WTC11 (cell line): ENCODE measurements at regions not wholly inside any gene's neighbourhood (a gene's known extent, or its start where the extent isn't known, plus 50 kb on each side); places are given as distances from the start of the nearest gene placed in this dataset.

Experiments
- ATAC-seq: fragments of 200-7000 bp; cut with Tn5 transposase; 2 replicates; pipeline ENCODE4 v1.10.0; 2021; ENCODE audit warnings: mild to moderate bottlenecking, moderate library complexity
- CTCF ChIA-PET: fragments of 300-600 bp; sonication (Branson Sonifier 250); formaldehyde crosslinking; loops from one replicate; lab custom pipeline; 2021; ENCODE audit warnings: antibody characterized with exemption; lab: Charles Lee
- POLR2A ChIA-PET: fragments of 350-600 bp; sonication (Branson Sonifier 250); formaldehyde crosslinking; loops from one replicate; lab custom pipeline; 2021; ENCODE audit warnings: antibody characterized with exemption; lab: Charles Lee
- DNase-seq: peaks from one replicate; pipeline ENCODE4 v3.0.0; 2021; ENCODE audit warnings: low spot score
- H3K27ac Mint-ChIP-seq: 2 replicates; pipeline ENCODE4 v1.8.0; 2021; ENCODE audit warnings: mixed read lengths
- H3K27me3 Mint-ChIP-seq: 2 replicates; pipeline ENCODE4 v1.8.0; 2021; ENCODE audit warnings: low read depth, mild to moderate bottlenecking, moderate library complexity, mixed read lengths
- H3K36me3 Mint-ChIP-seq: 2 replicates; pipeline ENCODE4 v1.8.0; 2021; ENCODE audit warnings: mixed read lengths
- H3K4me1 Mint-ChIP-seq: 2 replicates; pipeline ENCODE4 v1.8.0; 2022; ENCODE audit warnings: mixed read lengths
- H3K4me3 Mint-ChIP-seq: 2 replicates; pipeline ENCODE4 v1.8.0; 2021; ENCODE audit warnings: mild to moderate bottlenecking, moderate library complexity, mixed read lengths
- H3K9me3 Mint-ChIP-seq: 2 replicates; pipeline ENCODE4 v1.8.0; 2021; ENCODE audit warnings: mixed read lengths
- CBFB ChIP-seq: sonication (generic); formaldehyde crosslinking; IDR thresholded peaks from 2 replicates; pipeline ENCODE4 v1.8.1; 2022; ENCODE audit warnings: mild to moderate bottlenecking, low read depth, missing genetic modification reagents
- ESRRA ChIP-seq: sonication (generic); formaldehyde crosslinking; IDR thresholded peaks from 2 replicates; pipeline ENCODE4 v1.8.1; 2022; ENCODE audit warnings: mild to moderate bottlenecking, missing genetic modification reagents, borderline replicate concordance
- FOXK1 ChIP-seq: sonication (generic); formaldehyde crosslinking; IDR thresholded peaks from 2 replicates; pipeline ENCODE4 v1.8.0; 2022; ENCODE audit warnings: mild to moderate bottlenecking, moderate library complexity, missing genetic modification reagents
- FOXP1 ChIP-seq: sonication (generic); formaldehyde crosslinking; IDR thresholded peaks from 2 replicates; pipeline ENCODE4 v1.8.0; 2022; ENCODE audit warnings: missing genetic modification reagents, mild to moderate bottlenecking, moderate library complexity, borderline replicate concordance
- GABPB1 ChIP-seq: sonication (generic); formaldehyde crosslinking; IDR thresholded peaks from 2 replicates; pipeline ENCODE4 v1.8.1; 2023; ENCODE audit warnings: mild to moderate bottlenecking, missing genetic modification reagents
- JUN ChIP-seq: sonication (generic); formaldehyde crosslinking; IDR thresholded peaks from 2 replicates; pipeline ENCODE4 v1.8.0; 2023; ENCODE audit warnings: mild to moderate bottlenecking, missing genetic modification reagents
- KAT7 ChIP-seq: sonication (generic); formaldehyde crosslinking; IDR thresholded peaks from 2 replicates; pipeline ENCODE4 v1.8.1; 2023; ENCODE audit warnings: missing genetic modification reagents, mild to moderate bottlenecking, borderline replicate concordance
- MYBL2 ChIP-seq: sonication (generic); formaldehyde crosslinking; IDR thresholded peaks from 2 replicates; pipeline ENCODE4 v1.8.1; 2023; ENCODE audit warnings: mild to moderate bottlenecking, moderate library complexity, missing genetic modification reagents
- NFE2L1 ChIP-seq: sonication (generic); formaldehyde crosslinking; IDR thresholded peaks from 2 replicates; pipeline ENCODE4 v1.8.1; 2023; ENCODE audit warnings: missing genetic modification reagents
- PRRX2 ChIP-seq: fragments of 250-450 bp; sonication (Bioruptor Pico); IDR thresholded peaks from 2 replicates; pipeline ENCODE4 v1.8.0; 2021; ENCODE audit warnings: mild to moderate bottlenecking
- SMAD3 ChIP-seq: sonication (generic); formaldehyde crosslinking; IDR thresholded peaks from 2 replicates; pipeline ENCODE4 v1.8.0; 2022; ENCODE audit warnings: missing genetic modification reagents, mild to moderate bottlenecking, borderline replicate concordance
- SOX15 ChIP-seq: fragments of 250-450 bp; sonication (Bioruptor Pico); IDR thresholded peaks from 2 replicates; pipeline ENCODE4 v1.9.0; 2021; ENCODE audit warnings: mild to moderate bottlenecking
- SP1 ChIP-seq: sonication (generic); formaldehyde crosslinking; conservative IDR thresholded peaks from 2 replicates; pipeline ENCODE4 v1.8.1; 2022; ENCODE audit warnings: missing genetic modification reagents
- TEAD1 ChIP-seq: sonication (generic); formaldehyde crosslinking; IDR thresholded peaks from 2 replicates; pipeline ENCODE4 v1.8.0; 2022; ENCODE audit warnings: mild to moderate bottlenecking, missing genetic modification reagents
- TEAD4 ChIP-seq: sonication (generic); formaldehyde crosslinking; IDR thresholded peaks from 2 replicates; pipeline ENCODE4 v1.8.0; 2022; ENCODE audit warnings: mild to moderate bottlenecking, missing genetic modification reagents
- TP53 ChIP-seq: sonication (generic); formaldehyde crosslinking; IDR thresholded peaks from 2 replicates; pipeline ENCODE4 v1.8.1; 2023; ENCODE audit warnings: mild to moderate bottlenecking, missing genetic modification reagents
- ZNF219 ChIP-seq: sonication (generic); formaldehyde crosslinking; IDR thresholded peaks from 2 replicates; pipeline ENCODE4 v1.8.0; 2023; ENCODE audit warnings: missing genetic modification reagents, mild to moderate bottlenecking, borderline replicate concordance
- ZNF232 ChIP-seq: sonication (generic); formaldehyde crosslinking; IDR thresholded peaks from 2 replicates; pipeline ENCODE4 v1.8.0; 2022; ENCODE audit warnings: mild to moderate bottlenecking, missing genetic modification reagents
- ZNF263 ChIP-seq: sonication (generic); formaldehyde crosslinking; IDR thresholded peaks from 2 replicates; pipeline ENCODE4 v1.8.1; 2022; ENCODE audit warnings: low read depth, mild to moderate bottlenecking, moderate library complexity, missing genetic modification reagents
- TF ChIP-seq, protein P1 (sequence below): sonication (generic); formaldehyde crosslinking; IDR thresholded peaks from 2 replicates; pipeline ENCODE4 v1.8.1; 2022; ENCODE audit warnings: mild to moderate bottlenecking, missing genetic modification reagents, moderate library complexity, borderline replicate concordance
- TF ChIP-seq, protein P2 (sequence below): sonication (generic); formaldehyde crosslinking; IDR thresholded peaks from 2 replicates; pipeline ENCODE4 v1.8.0; 2022; ENCODE audit warnings: mild to moderate bottlenecking, missing genetic modification reagents
- TF ChIP-seq, protein P3 (sequence below): sonication (generic); formaldehyde crosslinking; IDR thresholded peaks from 2 replicates; pipeline ENCODE4 v1.8.1; 2022; ENCODE audit warnings: low read depth, mild to moderate bottlenecking, moderate library complexity, missing genetic modification reagents, borderline replicate concordance
- TF ChIP-seq, protein P4 (sequence below): sonication (generic); formaldehyde crosslinking; IDR thresholded peaks from 2 replicates; pipeline ENCODE4 v1.8.1; 2023; ENCODE audit warnings: mild to moderate bottlenecking, missing genetic modification reagents, moderate library complexity
- TF ChIP-seq, protein P5 (sequence below): fragments of 250-450 bp; sonication (Bioruptor Pico); conservative IDR thresholded peaks from 2 replicates; pipeline ENCODE4 v1.9.0; 2021; ENCODE audit warnings: mild to moderate bottlenecking
- TF ChIP-seq, protein P6 (sequence below): sonication (generic); formaldehyde crosslinking; IDR thresholded peaks from 2 replicates; pipeline ENCODE4 v1.8.1; 2023; ENCODE audit warnings: mild to moderate bottlenecking, missing genetic modification reagents, moderate library complexity
- TF ChIP-seq, protein P7 (sequence below): sonication (generic); formaldehyde crosslinking; IDR thresholded peaks from 2 replicates; pipeline ENCODE4 v1.8.0; 2022; ENCODE audit warnings: mild to moderate bottlenecking, missing genetic modification reagents

DNA sequence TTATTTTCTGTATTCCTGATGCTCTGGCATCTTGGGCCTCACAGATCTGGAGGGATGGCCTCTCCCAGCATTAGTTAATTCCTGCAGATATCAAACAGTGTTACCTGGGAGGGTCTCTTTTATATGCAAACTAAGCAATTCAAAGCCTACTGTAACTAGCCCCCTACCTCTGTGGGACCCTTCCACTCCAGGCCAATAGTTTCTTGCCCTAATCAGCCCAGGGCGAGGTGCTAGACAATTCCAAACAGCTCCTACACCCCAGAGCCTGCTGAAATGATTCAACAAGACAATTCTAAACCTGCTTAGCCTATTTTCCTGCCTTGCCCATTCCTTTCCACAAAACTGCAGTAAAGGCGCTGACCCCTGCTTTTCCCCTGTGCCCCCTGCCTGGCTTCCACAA, 106.6 kb upstream of the IGSF10 start:
- Mint-ChIP-seq H3K27ac (peak overlapping the region; percentile 28; the same call in 1 of the 2 replicates), H3K4me1 (peaks cover 17% of the 10 kb centered on the region), H3K4me3 (no peak overlapping the region), H3K36me3 (0 out of 2 replicates have a peak, but pooled peaks cover 2% of the 10 kb centered on the region)
- ATAC-seq (peak; percentile 99), DNase-seq (peak; percentile 13)
- TF ChIP-seq NFE2L1 (CRISPR knock-in tag) (no peak), SMAD3 (no peak), FOXP1 (CRISPR knock-in tag) (no peak), PRRX2 (CRISPR knock-in tag) (no peak), ZNF219 (CRISPR knock-in tag) (no peak), SP1 (no peak), ZNF232 (CRISPR knock-in tag) (no peak), FOXK1 (CRISPR knock-in tag) (no peak)
- TF ChIP-seq, protein P1, sequence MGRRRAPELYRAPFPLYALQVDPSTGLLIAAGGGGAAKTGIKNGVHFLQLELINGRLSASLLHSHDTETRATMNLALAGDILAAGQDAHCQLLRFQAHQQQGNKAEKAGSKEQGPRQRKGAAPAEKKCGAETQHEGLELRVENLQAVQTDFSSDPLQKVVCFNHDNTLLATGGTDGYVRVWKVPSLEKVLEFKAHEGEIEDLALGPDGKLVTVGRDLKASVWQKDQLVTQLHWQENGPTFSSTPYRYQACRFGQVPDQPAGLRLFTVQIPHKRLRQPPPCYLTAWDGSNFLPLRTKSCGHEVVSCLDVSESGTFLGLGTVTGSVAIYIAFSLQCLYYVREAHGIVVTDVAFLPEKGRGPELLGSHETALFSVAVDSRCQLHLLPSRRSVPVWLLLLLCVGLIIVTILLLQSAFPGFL (CRISPR knock-in tag) = no peak
- TF ChIP-seq, all 79 proteins: peak for 0
- ChIA-PET POLR2A (no interaction called here), CTCF (interaction anchor here (1.7 kb wide), 1 partner anchor 11 kb away, joined by 3 read pairs; no protein-coding TSS in a partner anchor)
- peaks cover 12% of the 10 kb centered on the region for H3K9me3 Mint-ChIP-seq
- H3K27me3 Mint-ChIP-seq = peaks cover 6% of the 10 kb centered on the region; the same call in 1 of the 2 replicates

DNA sequence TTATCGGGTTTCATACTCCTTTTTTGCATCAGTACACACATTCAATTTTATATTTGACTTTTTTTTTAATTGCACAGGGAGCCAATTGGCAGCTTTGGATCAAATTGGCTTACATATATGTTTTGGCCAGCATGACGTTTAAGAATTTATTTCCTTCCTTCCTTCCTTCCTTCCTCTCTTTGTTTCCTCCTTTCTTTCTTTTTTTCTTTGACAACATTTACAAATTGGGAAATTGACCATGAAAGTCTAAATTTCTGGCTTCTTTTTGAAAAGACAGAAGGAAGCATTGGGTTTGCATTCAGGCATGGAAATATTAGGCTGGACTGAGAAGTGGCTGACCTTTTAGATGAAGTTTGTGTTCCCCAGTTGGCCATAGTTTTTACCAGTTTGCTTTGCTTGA, 103.4 kb upstream of the IGSF10 start:
- Mint-ChIP-seq H3K27me3 (peaks cover 6% of the 10 kb centered on the region; the same call in 1 of the 2 replicates), H3K27ac (no peak overlapping the region), H3K36me3 (no peaks in the 10 kb centered on the region), H3K4me1 (peaks cover 29% of the 10 kb centered on the region), H3K4me3 (no peak overlapping the region), H3K9me3 (peaks cover 10% of the 10 kb centered on the region)
- ATAC-seq = no peak
- no peak for DNase-seq
- ChIA-PET POLR2A (no interaction called here), CTCF (no interaction called here)
- TF ChIP-seq TEAD1 (no peak), TEAD4 (no peak), ZNF263 (no peak), CBFB (no peak), KAT7 (CRISPR knock-in tag) (no peak)
- TF ChIP-seq, protein P2, sequence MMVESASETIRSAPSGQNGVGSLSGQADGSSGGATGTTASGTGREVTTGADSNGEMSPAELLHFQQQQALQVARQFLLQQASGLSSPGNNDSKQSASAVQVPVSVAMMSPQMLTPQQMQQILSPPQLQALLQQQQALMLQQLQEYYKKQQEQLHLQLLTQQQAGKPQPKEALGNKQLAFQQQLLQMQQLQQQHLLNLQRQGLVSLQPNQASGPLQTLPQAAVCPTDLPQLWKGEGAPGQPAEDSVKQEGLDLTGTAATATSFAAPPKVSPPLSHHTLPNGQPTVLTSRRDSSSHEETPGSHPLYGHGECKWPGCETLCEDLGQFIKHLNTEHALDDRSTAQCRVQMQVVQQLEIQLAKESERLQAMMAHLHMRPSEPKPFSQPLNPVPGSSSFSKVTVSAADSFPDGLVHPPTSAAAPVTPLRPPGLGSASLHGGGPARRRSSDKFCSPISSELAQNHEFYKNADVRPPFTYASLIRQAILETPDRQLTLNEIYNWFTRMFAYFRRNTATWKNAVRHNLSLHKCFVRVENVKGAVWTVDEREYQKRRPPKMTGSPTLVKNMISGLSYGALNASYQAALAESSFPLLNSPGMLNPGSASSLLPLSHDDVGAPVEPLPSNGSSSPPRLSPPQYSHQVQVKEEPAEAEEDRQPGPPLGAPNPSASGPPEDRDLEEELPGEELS (CRISPR knock-in tag) = no peak

DNA sequence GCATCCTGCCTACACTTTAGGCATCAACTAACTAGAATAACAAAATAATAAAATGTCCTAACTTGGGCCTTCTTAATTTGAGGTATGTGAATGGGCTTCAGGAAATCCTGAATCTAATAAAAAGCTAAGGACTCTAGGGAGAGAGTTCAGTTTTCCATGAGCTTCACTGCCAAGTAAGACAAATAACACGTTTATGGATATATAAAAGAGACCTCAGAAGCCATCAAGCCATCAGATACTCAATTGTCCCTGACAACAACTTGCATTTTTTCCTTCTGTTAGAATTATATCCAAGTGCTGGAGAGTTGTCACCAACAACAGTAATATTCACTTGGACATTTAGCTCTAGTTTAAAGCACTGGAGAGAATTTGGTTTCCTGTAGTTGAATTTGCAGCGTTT, 102.4 kb upstream of the IGSF10 start:
- peaks cover 12% of the 10 kb centered on the region for H3K9me3 Mint-ChIP-seq
- peaks cover 29% of the 10 kb centered on the region for H3K4me1 Mint-ChIP-seq
- DNase-seq (no peak), ATAC-seq (no peak)
- H3K27me3 Mint-ChIP-seq = peaks cover 6% of the 10 kb centered on the region; the same call in 1 of the 2 replicates
- ChIA-PET CTCF (no interaction called here), POLR2A (no interaction called here)
- no peak overlapping the region for H3K27ac Mint-ChIP-seq
- no peak overlapping the region for H3K4me3 Mint-ChIP-seq
- no peaks in the 10 kb centered on the region for H3K36me3 Mint-ChIP-seq
- TF ChIP-seq TP53 (no peak), JUN (no peak), GABPB1 (no peak), SOX15 (CRISPR knock-in tag) (no peak), MYBL2 (CRISPR knock-in tag) (no peak), PRRX2 (CRISPR knock-in tag) (no peak), ESRRA (CRISPR knock-in tag) (no peak), ZNF232 (CRISPR knock-in tag) (no peak)
- TF ChIP-seq, protein P3, sequence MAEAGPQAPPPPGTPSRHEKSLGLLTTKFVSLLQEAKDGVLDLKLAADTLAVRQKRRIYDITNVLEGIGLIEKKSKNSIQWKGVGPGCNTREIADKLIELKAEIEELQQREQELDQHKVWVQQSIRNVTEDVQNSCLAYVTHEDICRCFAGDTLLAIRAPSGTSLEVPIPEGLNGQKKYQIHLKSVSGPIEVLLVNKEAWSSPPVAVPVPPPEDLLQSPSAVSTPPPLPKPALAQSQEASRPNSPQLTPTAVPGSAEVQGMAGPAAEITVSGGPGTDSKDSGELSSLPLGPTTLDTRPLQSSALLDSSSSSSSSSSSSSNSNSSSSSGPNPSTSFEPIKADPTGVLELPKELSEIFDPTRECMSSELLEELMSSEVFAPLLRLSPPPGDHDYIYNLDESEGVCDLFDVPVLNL (CRISPR knock-in tag) = no peak
- TF ChIP-seq, protein P4, sequence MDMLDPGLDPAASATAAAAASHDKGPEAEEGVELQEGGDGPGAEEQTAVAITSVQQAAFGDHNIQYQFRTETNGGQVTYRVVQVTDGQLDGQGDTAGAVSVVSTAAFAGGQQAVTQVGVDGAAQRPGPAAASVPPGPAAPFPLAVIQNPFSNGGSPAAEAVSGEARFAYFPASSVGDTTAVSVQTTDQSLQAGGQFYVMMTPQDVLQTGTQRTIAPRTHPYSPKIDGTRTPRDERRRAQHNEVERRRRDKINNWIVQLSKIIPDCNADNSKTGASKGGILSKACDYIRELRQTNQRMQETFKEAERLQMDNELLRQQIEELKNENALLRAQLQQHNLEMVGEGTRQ = no peak
- TF ChIP-seq, protein P5, sequence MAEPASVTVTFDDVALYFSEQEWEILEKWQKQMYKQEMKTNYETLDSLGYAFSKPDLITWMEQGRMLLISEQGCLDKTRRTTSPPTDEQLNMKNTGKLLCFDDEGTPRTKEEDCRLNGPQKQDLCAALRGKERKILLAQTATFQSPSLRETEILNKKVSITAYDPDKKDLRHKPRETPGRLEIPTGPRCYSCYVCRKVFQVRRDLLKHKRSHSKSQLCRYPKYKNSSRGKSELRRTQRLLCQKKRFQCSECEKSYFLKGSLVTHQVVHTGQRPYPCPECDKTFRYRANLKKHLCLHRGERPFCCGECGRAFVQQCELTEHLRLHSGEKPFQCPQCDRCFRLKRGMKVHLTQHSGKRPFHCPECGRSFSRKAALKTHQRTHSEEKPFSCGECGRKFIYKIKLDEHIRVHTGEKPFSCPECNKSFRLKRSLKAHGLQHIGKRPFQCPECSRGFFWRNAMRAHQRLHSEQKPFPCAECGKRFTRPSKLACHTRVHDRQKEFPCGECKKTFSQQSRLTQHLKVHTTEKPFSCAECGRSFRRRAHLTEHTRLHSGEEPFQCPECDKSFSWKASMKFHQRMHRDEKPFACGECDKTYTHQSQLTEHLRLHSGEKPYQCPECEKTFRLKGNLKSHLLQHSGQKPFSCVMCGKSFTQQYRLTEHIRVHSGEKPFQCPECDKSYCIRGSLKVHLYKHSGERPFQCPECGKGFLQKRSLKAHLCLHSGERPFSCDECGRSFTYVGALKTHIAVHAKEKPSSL = no peak
- TF ChIP-seq, protein P6, sequence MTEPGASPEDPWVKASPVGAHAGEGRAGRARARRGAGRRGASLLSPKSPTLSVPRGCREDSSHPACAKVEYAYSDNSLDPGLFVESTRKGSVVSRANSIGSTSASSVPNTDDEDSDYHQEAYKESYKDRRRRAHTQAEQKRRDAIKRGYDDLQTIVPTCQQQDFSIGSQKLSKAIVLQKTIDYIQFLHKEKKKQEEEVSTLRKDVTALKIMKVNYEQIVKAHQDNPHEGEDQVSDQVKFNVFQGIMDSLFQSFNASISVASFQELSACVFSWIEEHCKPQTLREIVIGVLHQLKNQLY = no peak
- TF ChIP-seq, protein P7, sequence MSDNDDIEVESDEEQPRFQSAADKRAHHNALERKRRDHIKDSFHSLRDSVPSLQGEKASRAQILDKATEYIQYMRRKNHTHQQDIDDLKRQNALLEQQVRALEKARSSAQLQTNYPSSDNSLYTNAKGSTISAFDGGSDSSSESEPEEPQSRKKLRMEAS (CRISPR knock-in tag) = no peak
